RWPE1 (cell line): ENCODE measurements at regions not wholly inside any gene's neighbourhood (a gene's known extent, or its start where the extent isn't known, plus 50 kb on each side); places are given as distances from the start of the nearest gene placed in this dataset.
"Not testable (repeated sequence)": the region's sequence is repeated elsewhere in the genome, so short reads cannot be mapped to it uniquely, and the experiment has no call there.

Experiments
- CTCF ChIA-PET: fragments of 350-600 bp; sonication (Branson Sonifier 250); formaldehyde crosslinking; extraction: SDS; loops from one replicate; lab custom pipeline; 2021; lab: Yijun Ruan, JAX
- POLR2A ChIA-PET: fragments of 400-600 bp; formaldehyde crosslinking; extraction: SDS; loops from one replicate; lab custom pipeline; 2020; ENCODE audit warnings: antibody characterized with exemption; ENCODE audit not compliant: low non-redundant PET; lab: Yijun Ruan, JAX
- DNase-seq: peaks from one replicate; pipeline ENCODE4 v3.0.0; 2012; ENCODE audit warnings: low spot score
- H3K27ac ChIP-seq: fragments of 450-650 bp; 2 replicates; pipeline ENCODE4 v1.5.1; 2017
- CTCF ChIP-seq: fragments of 450-650 bp; conservative IDR thresholded peaks from 2 replicates; pipeline ENCODE4 v1.5.1; 2017; ENCODE audit warnings: low read depth, mild to moderate bottlenecking

GRCh38 chr2:84071050-84071449 lies 388.0 kb downstream of the SUCLG1 start:
- TF ChIP-seq CTCF, result no peak
- ChIA-PET POLR2A (no interaction called here), CTCF (interaction anchor here (0.6 kb wide), 1 partner anchor 18 kb away, joined by 3 read pairs; no protein-coding TSS in a partner anchor)
- H3K27ac ChIP-seq, result no peak overlapping the region
- no peak for DNase-seq

GRCh38 chr2:84065857-84066256 lies 393.2 kb downstream of the SUCLG1 start:
- H3K27ac ChIP-seq, result no peak overlapping the region
- CTCF ChIA-PET, result no interaction called here
- DNase-seq, result no peak
- POLR2A ChIA-PET, result no interaction called here
- no peak for TF ChIP-seq CTCF

- ChIA-PET CTCF (no interaction called here), POLR2A (no interaction called here)
- no peak overlapping the region for H3K27ac ChIP-seq
- no peak for DNase-seq
- TF ChIP-seq CTCF, result no peak
Measured at GRCh38 chr2:84057917-84058560, 401.0 kb downstream of the SUCLG1 start.

GRCh38 chr2:84055816-84056215 lies 403.3 kb downstream of the SUCLG1 start:
- POLR2A ChIA-PET, result no interaction called here
- peak; percentile 24 for DNase-seq
- H3K27ac ChIP-seq, result no peak overlapping the region
- no peak for TF ChIP-seq CTCF
- CTCF ChIA-PET, result no interaction called here

- H3K27ac ChIP-seq, CTCF ChIA-PET, POLR2A ChIA-PET, DNase-seq: not testable (repeated sequence)
Measured at GRCh38 chr2:84054577-84054976, 404.5 kb downstream of the SUCLG1 start.

GRCh38 chr2:84052913-84053312 lies 406.2 kb downstream of the SUCLG1 start:
- no peak overlapping the region for H3K27ac ChIP-seq
- POLR2A ChIA-PET, result no interaction called here
- DNase-seq, result no peak
- TF ChIP-seq CTCF, result no peak
- CTCF ChIA-PET, result no interaction called here

GRCh38 chr2:84052043-84052442 lies 407.0 kb downstream of the SUCLG1 start:
- CTCF ChIA-PET, result no interaction called here
- POLR2A ChIA-PET, result no interaction called here
- H3K27ac ChIP-seq, result no peak overlapping the region
- peak; percentile 13 for DNase-seq
- no peak for TF ChIP-seq CTCF
